Naive thymus-derived CD8-positive, alpha-beta T cell (primary cell): ENCODE measurements at regions not wholly inside any gene's neighbourhood (a gene's known extent, or its start where the extent isn't known, plus 50 kb on each side); places are given as distances from the start of the nearest gene placed in this dataset.
A peak's percentile ranks its signal among the peaks of the same experiment; 100 is the strongest.

Source experiments
- ATAC-seq, 2 donors: fragments of 150-1000 bp; cut with Tn5 transposase in 1 of 2; sonication (Bioruptor Pico), chemical (Tn5 transposase) in 1 of 2; 1 replicate in 1 of 2; 2 replicates in 1 of 2; pipeline ENCODE4 v1.10.0; 2021; ENCODE audit warnings: mild to moderate bottlenecking in 2 of 2, moderate library complexity in 2 of 2
- POLR2A ChIA-PET: fragments of 350-600 bp; sonication (Branson Sonifier 250); formaldehyde crosslinking; loops from one replicate; lab custom pipeline; 2021; ENCODE audit warnings: antibody characterized with exemption; lab: Charles Lee
- DNase-seq, 10 donors: peaks; one replicate each; pipeline versions ENCODE4 v3.0.0 to v3.0.0-alpha.2; 2020 to 2022
- H3K27ac Mint-ChIP-seq, 10 donors: one replicate each; pipeline ENCODE4 v1.8.0; 2020 to 2022; ENCODE audit warnings: mild to moderate bottlenecking in 10 of 10, mixed read lengths in 10 of 10, moderate library complexity in 4 of 10, inconsistent platforms in 1 of 10
- H3K27me3 Mint-ChIP-seq, 5 donors: one replicate each; pipeline ENCODE4 v1.8.0; 2021 to 2022; ENCODE audit warnings: mixed read lengths in 5 of 5
- H3K36me3 Mint-ChIP-seq, 3 donors: one replicate each; pipeline ENCODE4 v1.8.0; 2020 to 2022; ENCODE audit warnings: mixed read lengths in 3 of 3, mild to moderate bottlenecking in 2 of 3, inconsistent platforms in 1 of 3
- H3K4me1 Mint-ChIP-seq, 4 donors: one replicate each; pipeline ENCODE4 v1.8.0; 2021 to 2022; ENCODE audit warnings: mixed read lengths in 4 of 4
- H3K4me3 Mint-ChIP-seq, 10 donors: one replicate each; pipeline ENCODE4 v1.8.0; 2020 to 2022; ENCODE audit warnings: mild to moderate bottlenecking in 10 of 10, mixed read lengths in 10 of 10, moderate library complexity in 6 of 10, inconsistent platforms in 1 of 10
- H3K9me3 Mint-ChIP-seq, 9 donors: one replicate each; pipeline ENCODE4 v1.8.0; 2020 to 2022; ENCODE audit warnings: mixed read lengths in 9 of 9, mild to moderate bottlenecking in 3 of 9, inconsistent platforms in 1 of 9, moderate library complexity in 1 of 9

DNA sequence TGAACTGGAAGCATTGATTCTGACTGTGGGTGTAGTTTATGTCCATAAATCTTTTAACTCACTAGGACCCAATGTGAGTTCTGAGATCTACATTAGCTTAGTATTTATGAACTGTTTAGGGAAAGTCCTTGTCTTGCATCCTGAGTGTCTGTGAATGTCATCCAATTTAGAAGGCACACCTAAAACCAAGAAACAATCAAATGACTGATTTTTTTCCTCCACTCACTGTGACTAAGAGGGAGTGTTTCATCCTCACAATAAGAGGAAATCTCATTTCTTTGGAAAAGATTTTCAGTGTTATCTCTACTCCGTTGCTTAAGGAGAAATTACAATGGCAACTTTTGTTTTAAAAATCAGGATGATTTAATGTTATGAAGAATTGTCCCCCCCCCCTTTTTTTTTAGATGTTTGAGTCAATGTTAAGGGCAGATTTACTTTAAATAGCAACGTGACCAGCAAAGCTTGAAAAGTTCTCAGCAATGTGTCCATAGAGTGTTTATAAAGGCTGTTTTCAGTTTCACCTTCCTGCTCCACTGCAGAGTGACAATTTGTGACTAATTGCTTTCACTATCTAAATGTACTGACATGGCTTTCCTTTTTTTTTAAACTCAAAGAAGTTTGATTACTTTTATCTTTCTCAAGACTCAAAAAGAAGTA, 173.0 kb downstream of the SPCS3 start:
- Mint-ChIP-seq H3K4me1 (no peaks in the 10 kb centered on the region), H3K36me3 (no peaks in the 10 kb centered on the region), H3K27me3 (peaks cover 0 to 1% (median 0%) of the 10 kb centered on the region in 5 donors), H3K9me3 (peaks cover 0 to 7% (median 4%) of the 10 kb centered on the region in 9 donors), H3K4me3 (no peak overlapping the region), H3K27ac (no peak overlapping the region)
- DNase-seq (no peak), ATAC-seq (no peak)
- POLR2A ChIA-PET = no interaction called here

DNA sequence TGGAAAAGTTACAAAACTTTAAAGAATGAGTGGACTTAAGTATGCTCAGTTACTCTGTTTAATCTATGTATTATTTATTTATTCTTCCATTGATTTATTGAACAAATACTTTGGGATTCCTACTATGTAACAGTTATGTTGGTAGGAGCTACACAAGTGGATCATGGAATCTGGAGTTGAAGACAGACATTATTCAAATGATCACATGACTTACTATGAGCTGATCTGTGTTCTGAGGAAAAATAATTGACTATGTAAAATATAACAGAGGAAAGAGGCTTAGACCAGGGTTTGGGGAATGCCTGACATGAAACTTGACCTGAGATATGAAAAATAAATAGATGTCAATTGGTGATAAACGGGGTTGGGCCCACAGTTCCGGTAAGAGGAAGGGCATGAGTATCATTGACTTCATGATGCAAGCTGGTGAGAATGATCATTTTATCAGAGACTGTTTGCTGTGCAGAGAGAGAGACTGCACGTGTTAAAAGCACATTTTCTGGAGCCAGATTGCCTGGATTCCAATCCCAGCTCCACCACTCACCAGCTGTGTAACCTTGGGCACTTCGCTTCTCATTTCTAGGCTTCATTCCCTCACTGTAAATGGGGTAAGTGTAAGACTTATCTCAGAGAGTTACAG, 179.0 kb downstream of the SPCS3 start:
- ATAC-seq = no peak
- no peaks in the 10 kb centered on the region for H3K27me3 Mint-ChIP-seq

DNA sequence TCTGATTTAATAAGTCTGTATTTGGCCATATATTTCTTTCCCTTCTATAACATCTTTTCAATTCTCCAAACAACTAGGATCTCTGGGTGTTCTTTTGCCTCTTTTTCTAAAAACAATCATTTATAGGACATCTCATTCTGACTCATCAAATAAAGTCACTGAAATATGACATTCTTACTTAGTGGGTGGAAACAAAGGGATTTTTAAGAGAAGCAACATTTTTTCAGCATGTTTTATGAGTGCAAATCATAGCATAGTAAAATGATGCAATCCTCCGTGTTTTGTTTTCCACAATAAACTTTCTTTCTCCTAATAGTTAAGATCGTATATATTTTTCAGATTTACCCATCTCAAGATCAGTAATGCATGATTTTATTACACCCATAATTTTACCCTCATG, 179.8 kb downstream of the SPCS3 start:
- Mint-ChIP-seq H3K4me3 (no peak overlapping the region), H3K4me1 (no peaks in the 10 kb centered on the region), H3K9me3 (peaks cover 0 to 7% (median 2%) of the 10 kb centered on the region in 9 donors), H3K27me3 (no peaks in the 10 kb centered on the region), H3K27ac (no peak overlapping the region), H3K36me3 (no peaks in the 10 kb centered on the region)
- ATAC-seq = no peak
- DNase-seq = no peak
- POLR2A ChIA-PET = no interaction called here

More for the DNA sequence above, 179.0 kb downstream of the SPCS3 start:
- Mint-ChIP-seq H3K4me1 (no peaks in the 10 kb centered on the region), H3K4me3 (no peak overlapping the region), H3K27ac (no peak overlapping the region), H3K9me3 (peaks cover 0 to 7% (median 2%) of the 10 kb centered on the region in 9 donors), H3K36me3 (no peaks in the 10 kb centered on the region)
- DNase-seq = no peak
- POLR2A ChIA-PET = no interaction called here

DNA sequence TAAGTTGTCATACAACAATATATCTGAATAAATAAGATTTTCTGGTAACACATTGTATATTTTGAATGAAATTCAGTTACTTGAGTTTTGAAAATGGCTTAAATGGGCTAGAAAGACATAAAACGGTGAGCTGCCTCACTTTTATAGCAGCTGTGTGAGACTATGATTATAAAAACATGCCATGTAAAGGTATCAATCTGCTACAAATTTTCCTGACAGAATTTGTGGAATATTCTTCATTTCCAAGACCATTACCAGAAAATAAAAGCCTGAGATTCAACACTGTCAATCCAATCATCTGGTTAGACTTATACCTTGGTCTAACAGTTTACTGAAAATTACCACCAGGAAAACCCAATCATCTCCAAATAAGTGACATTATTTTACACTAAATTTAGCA, 181.1 kb downstream of the SPCS3 start:
- no peak for ATAC-seq
- Mint-ChIP-seq H3K36me3 (no peaks in the 10 kb centered on the region), H3K9me3 (peaks cover 0 to 7% (median 0%) of the 10 kb centered on the region in 9 donors), H3K27ac (no peak overlapping the region), H3K4me1 (no peaks in the 10 kb centered on the region), H3K4me3 (no peak overlapping the region), H3K27me3 (no peaks in the 10 kb centered on the region)
- POLR2A ChIA-PET = no interaction called here
- no peak for DNase-seq

DNA sequence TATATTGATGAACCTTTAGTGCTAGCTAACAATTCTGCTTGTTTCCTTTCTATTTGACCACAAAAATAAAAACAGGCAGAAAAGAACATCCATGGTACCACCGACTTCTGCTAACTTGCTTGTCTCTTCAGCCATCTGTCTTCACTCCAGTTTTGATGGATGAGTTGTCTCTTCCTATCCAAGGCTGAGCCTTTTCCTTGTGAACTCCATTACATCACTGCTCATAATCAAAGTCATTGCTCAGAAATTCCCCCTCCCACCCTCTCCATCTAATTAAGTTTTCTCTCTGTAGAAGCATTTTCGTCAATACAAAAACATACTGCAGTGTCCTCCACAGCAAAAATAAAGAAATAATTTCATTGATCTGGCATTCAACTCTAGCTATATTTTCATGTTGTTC, 184.4 kb downstream of the SPCS3 start:
- Mint-ChIP-seq H3K27ac (no peak overlapping the region), H3K4me3 (no peak overlapping the region), H3K36me3 (peaks cover 0 to 4% (median 0%) of the 10 kb centered on the region in 3 donors), H3K27me3 (peaks cover 0 to 3% (median 0%) of the 10 kb centered on the region in 5 donors), H3K4me1 (no peaks in the 10 kb centered on the region), H3K9me3 (peaks cover 0 to 10% (median 1%) of the 10 kb centered on the region in 9 donors)
- no peak for DNase-seq
- POLR2A ChIA-PET = no interaction called here
- no peak for ATAC-seq

DNA sequence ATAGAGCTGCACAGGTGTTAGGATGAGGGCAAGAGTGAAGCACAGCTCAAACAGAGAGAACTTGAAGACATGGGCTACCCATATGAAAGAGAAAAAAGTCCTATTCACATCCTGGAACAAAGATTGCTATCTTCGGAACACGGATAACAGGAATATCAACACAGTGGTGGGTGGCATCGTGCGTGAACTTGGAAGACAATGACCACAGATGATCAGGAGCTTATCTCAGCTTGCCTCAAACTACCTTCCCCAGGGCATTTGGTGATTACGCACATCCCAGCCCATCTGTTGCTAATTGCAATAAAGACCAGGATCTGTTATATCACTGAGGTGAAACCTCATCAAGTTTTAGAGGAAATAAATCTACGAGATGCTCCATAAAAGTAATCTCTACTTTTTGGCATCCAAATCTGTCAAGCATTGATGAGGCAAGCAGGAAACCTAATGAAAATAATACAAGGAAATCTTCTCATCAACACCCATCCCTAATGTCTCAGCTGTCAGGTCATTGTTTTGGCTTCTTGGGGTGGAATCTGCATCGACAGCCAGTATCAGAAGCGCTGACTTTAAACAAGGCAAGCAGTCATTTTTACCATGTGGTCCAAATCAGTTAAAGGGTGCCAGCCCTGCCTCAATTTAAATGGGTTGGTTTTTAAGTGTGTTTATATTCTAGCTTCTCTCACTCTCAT, 188.2 kb downstream of the SPCS3 start:
- no peak for DNase-seq
- Mint-ChIP-seq H3K36me3 (peaks cover 0 to 4% (median 0%) of the 10 kb centered on the region in 3 donors), H3K27ac (no peak overlapping the region), H3K4me3 (no peak overlapping the region), H3K9me3 (peaks cover 0 to 20% (median 3%) of the 10 kb centered on the region in 9 donors), H3K4me1 (no peaks in the 10 kb centered on the region), H3K27me3 (peaks cover 0 to 3% (median 0%) of the 10 kb centered on the region in 5 donors)
- POLR2A ChIA-PET = no interaction called here
- ATAC-seq = no peak

DNA sequence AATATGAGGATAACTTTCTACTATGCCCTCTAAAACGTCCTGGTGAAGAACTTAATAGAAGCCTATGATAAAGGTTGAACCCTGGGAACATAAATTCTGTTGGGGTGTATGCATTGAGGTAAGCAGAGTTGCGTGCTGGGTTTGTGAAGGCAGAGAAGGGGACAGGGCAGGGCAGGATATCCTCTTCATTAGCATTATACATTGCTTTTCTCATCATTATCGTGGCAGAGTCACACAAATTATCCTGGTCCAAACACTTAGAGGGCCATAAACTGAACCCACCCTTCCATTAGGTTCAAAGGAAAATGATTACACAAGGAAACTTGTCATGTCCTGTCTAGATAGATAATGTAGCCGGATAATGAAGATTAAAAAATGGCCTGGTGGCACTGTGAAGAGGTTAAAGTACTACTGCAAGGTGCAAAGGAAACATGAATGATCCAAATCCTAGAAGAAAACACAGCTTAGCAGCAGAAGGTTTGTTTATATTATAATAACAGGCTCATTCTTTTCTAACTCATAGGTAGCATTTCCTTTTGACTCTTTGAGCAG, 189.1 kb downstream of the SPCS3 start:
- no peaks in the 10 kb centered on the region for H3K4me1 Mint-ChIP-seq
- DNase-seq (no peak), ATAC-seq (no peak)
- H3K36me3 Mint-ChIP-seq = peaks cover 0 to 4% (median 0%) of the 10 kb centered on the region in 3 donors
- no peak overlapping the region for H3K4me3 Mint-ChIP-seq
- H3K9me3 Mint-ChIP-seq = peaks cover 0 to 20% (median 4%) of the 10 kb centered on the region in 9 donors
- no peak overlapping the region for H3K27ac Mint-ChIP-seq
- H3K27me3 Mint-ChIP-seq = peaks cover 0 to 3% (median 0%) of the 10 kb centered on the region in 5 donors
- POLR2A ChIA-PET = no interaction called here

DNA sequence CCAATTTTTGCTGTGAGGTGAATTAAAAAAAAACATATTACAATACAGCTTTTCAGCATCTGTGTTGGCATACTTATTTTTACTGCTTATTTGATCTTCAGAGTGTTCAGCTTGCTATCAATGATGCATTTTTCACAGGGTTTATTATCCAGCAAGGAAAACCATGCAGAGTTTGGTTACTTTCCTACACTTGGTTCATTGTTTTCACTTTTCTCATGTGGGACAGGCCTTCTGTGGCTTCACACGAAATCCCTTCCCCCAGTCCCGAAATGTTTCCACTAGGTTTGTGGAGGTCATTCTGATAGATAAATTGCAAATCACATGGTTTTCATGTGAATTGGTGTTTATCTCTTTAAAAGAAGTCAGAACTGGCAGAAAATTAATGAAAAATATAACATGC, 205.8 kb downstream of the SPCS3 start:
- POLR2A ChIA-PET = no interaction called here
- H3K4me1 Mint-ChIP-seq = no peaks in the 10 kb centered on the region
- no peak overlapping the region for H3K4me3 Mint-ChIP-seq
- peak overlapping the region in 1 of 10 donors; percentile 35 for H3K27ac Mint-ChIP-seq
- ATAC-seq (no peak), DNase-seq (no peak)
- no peaks in the 10 kb centered on the region for H3K27me3 Mint-ChIP-seq
- no peaks in the 10 kb centered on the region for H3K36me3 Mint-ChIP-seq
- peaks cover 0 to 9% (median 0%) of the 10 kb centered on the region in 9 donors for H3K9me3 Mint-ChIP-seq

DNA sequence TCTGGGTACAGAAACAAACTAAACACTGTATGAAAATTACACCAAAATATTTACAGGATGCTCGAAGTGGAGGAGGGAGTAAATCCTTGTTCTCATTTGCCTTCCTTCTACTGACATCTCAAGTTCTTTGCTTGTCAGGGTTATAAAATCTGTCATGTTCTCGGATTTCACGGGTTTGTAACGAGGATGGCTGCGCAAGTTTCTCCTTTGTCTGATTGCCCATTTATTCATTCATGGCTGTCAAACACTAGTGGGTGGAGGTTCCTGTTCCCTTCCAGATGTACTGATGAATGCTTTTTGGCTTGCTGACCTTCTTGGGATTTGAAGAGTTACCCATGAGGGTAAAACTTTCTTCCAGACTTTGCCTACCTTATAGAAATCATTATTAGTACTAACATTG, 206.9 kb downstream of the SPCS3 start:
- ATAC-seq = no peak
- Mint-ChIP-seq H3K27me3 (no peaks in the 10 kb centered on the region), H3K36me3 (no peaks in the 10 kb centered on the region), H3K4me3 (no peak overlapping the region), H3K4me1 (no peaks in the 10 kb centered on the region), H3K27ac (no peak overlapping the region), H3K9me3 (peaks cover 0 to 9% (median 0%) of the 10 kb centered on the region in 9 donors)
- POLR2A ChIA-PET = no interaction called here
- no peak for DNase-seq

DNA sequence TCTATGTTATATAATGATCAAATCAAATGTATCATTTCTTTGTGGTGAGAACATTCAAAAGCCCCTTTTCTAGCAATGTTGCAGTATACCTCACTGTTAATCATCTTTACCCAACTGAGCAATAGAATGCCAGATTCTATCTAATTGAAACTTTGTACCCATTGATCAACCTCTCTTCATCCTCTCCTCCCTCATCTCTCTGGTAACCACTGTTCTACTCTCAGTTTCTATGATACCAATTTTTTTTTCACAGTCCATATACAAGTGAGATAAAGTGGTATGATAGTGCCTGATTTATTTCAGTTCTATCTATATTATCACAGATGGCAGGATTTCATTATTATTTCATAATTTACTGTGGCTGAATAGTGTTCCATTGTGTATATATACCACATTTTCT, 209.8 kb downstream of the SPCS3 start:
- DNase-seq = no peak
- H3K36me3 Mint-ChIP-seq = no peaks in the 10 kb centered on the region
- ATAC-seq = no peak

DNA sequence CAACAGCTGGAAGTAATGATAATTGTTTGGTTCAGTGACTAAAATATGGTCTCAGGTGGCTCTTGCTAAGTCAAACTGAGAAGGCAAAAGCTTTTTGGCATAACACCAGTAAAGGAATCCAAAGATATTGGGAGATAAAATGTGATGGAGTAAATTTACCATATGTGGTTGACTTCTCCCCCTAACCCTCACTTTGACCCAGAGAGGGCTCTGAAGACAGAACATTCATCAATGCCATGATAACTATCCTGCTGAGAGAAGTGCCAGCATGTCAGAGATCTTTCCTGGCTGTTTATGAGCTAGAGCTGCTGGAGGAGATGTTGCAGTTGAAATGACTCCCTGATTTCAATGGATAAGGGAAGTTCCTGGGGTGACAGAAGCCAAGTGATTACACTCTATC, 213.4 kb downstream of the SPCS3 start:
- no peak overlapping the region for H3K27ac Mint-ChIP-seq
- H3K9me3 Mint-ChIP-seq = peaks cover 0 to 4% (median 0%) of the 10 kb centered on the region in 9 donors
- no peak for ATAC-seq
- H3K27me3 Mint-ChIP-seq = peaks cover 0 to 4% (median 0%) of the 10 kb centered on the region in 5 donors
- POLR2A ChIA-PET = no interaction called here
- DNase-seq = no peak
- H3K4me3 Mint-ChIP-seq = no peak overlapping the region
- no peaks in the 10 kb centered on the region for H3K4me1 Mint-ChIP-seq
- no peaks in the 10 kb centered on the region for H3K36me3 Mint-ChIP-seq

More for the DNA sequence above, 209.8 kb downstream of the SPCS3 start:
- Mint-ChIP-seq H3K4me3 (no peak overlapping the region), H3K9me3 (peaks cover 0 to 4% (median 0%) of the 10 kb centered on the region in 9 donors), H3K27ac (no peak overlapping the region), H3K4me1 (no peaks in the 10 kb centered on the region), H3K27me3 (no peaks in the 10 kb centered on the region)
- POLR2A ChIA-PET = no interaction called here

DNA sequence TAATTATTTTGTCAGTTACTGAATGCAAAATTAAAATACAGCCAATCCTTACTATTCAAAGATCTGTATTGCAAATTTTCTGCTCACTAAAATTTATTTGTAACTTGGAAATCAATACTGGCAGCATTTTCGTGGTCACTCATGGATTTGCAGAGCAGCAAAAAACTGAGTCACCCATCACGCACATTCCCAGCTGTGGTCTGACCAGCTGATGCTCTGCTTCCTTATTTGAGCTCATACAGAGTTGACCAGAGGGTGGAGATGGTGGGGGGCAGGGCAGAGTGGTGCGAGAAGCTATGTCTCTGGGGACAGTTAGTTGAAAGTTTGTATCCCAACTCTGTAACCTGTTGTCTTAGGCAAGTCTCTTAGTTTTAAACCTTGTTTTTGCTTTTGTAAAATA, 214.8 kb downstream of the SPCS3 start:
- peaks cover 0 to 4% (median 0%) of the 10 kb centered on the region in 9 donors for H3K9me3 Mint-ChIP-seq
- POLR2A ChIA-PET = no interaction called here
- no peak overlapping the region for H3K27ac Mint-ChIP-seq
- no peaks in the 10 kb centered on the region for H3K36me3 Mint-ChIP-seq
- no peaks in the 10 kb centered on the region for H3K4me1 Mint-ChIP-seq
- H3K27me3 Mint-ChIP-seq = peaks cover 0 to 4% (median 0%) of the 10 kb centered on the region in 5 donors
- H3K4me3 Mint-ChIP-seq = no peak overlapping the region
- ATAC-seq (no peak), DNase-seq (no peak)
